B cell (primary cell): ENCODE measurements at regions not wholly inside any gene's neighbourhood (a gene's known extent, or its start where the extent isn't known, plus 50 kb on each side); places are given as distances from the start of the nearest gene placed in this dataset.

Experiments
- ATAC-seq: fragments of 200-7000 bp; cut with Tn5 transposase; one replicate; pipeline ENCODE4 v1.10.0; 2021; ENCODE audit warnings: low read depth, mild to moderate bottlenecking, moderate number of reproducible peaks, moderate library complexity
- CTCF ChIA-PET: fragments of 350-600 bp; sonication (Branson Sonifier 250); formaldehyde crosslinking; loops from one replicate; lab custom pipeline; 2021; ENCODE audit warnings: antibody characterized with exemption, inconsistent platforms; lab: Charles Lee
- POLR2A ChIA-PET: fragments of 350-600 bp; sonication (Branson Sonifier 250); formaldehyde crosslinking; loops from one replicate; lab custom pipeline; 2021; ENCODE audit warnings: antibody characterized with exemption; lab: Charles Lee
- DNase-seq: peaks from one replicate; pipeline ENCODE4 v3.0.0; 2013
- H2AFZ ChIP-seq: 2 replicates; pipeline ENCODE4 v1.6.1; 2012; ENCODE audit warnings: mild to moderate bottlenecking, low read depth, low read length; ENCODE audit not compliant: insufficient read depth, poor library complexity, severe bottlenecking
- H3K27ac ChIP-seq, 2 donors: 1 replicate in 1 of 2; 2 replicates in 1 of 2; pipeline ENCODE4 v1.5.1; 2012 to 2013; ENCODE audit warnings: low read length in 2 of 2, mild to moderate bottlenecking in 2 of 2, moderate library complexity in 1 of 2
- H3K27me3 ChIP-seq, 4 experiments: fragments of 200-600 bp in 1 of 4; sonication (generic) in 1 of 4; replicated peaks in 1 of 4; 1 replicate in 2 of 4; 2 replicates in 2 of 4; pipeline versions ENCODE4 v1.6.1 to v1.7.0; 2013 to 2016; ENCODE audit warnings: low read length in 3 of 4, mild to moderate bottlenecking in 2 of 4, mixed read lengths in 1 of 4, moderate library complexity in 1 of 4; ENCODE audit not compliant: insufficient read depth in 4 of 4, control insufficient read depth in 3 of 4; ENCODE audit errors: control extremely low read depth in 1 of 4
- H3K36me3 ChIP-seq, 2 experiments: replicated peaks in 1 of 2; 1 replicate in 1 of 2; 2 replicates in 1 of 2; pipeline versions ENCODE4 v1.6.1 to v1.7.1; 2013; ENCODE audit warnings: low read length in 1 of 2; ENCODE audit not compliant: insufficient read depth in 2 of 2, control insufficient read depth in 1 of 2; ENCODE audit errors: control extremely low read depth in 1 of 2, extremely low read depth in 1 of 2
- H3K4me1 ChIP-seq, 2 donors: fragments of 200-600 bp in 1 of 2; sonication (generic) in 1 of 2; 1 replicate in 1 of 2; 2 replicates in 1 of 2; pipeline versions ENCODE4 v1.5.1 to v1.6.1; 2013 to 2017; ENCODE audit warnings: low read length in 2 of 2; ENCODE audit not compliant: control insufficient read depth in 2 of 2, insufficient read depth in 2 of 2
- H3K4me2 ChIP-seq: replicated peaks from 2 replicates; pipeline ENCODE3; 2012; ENCODE audit warnings: mild to moderate bottlenecking, low read depth, low read length; ENCODE audit not compliant: poor library complexity, severe bottlenecking
- H3K4me3 ChIP-seq, 5 experiments: fragments of 200-600 bp in 1 of 5; sonication (generic) in 1 of 5; 1 replicate in 3 of 5; 2 replicates in 2 of 5; pipeline versions ENCODE4 v1.5.1 to v1.7.0; 2011 to 2016; ENCODE audit warnings: low read length in 4 of 5, mild to moderate bottlenecking in 4 of 5, low read depth in 2 of 5, control low read depth in 1 of 5, moderate library complexity in 1 of 5; ENCODE audit not compliant: insufficient read depth in 1 of 5; ENCODE audit errors: control extremely low read depth in 1 of 5, extremely low read depth in 1 of 5
- H3K79me2 ChIP-seq: fragments of 200-600 bp; sonication (generic); one replicate; pipeline ENCODE4 v1.6.0; 2016; ENCODE audit warnings: low read length; ENCODE audit not compliant: control insufficient read depth, insufficient read depth
- H3K9ac ChIP-seq: fragments of 200-600 bp; sonication (generic); 2 replicates; pipeline ENCODE4 v1.6.1; 2017; ENCODE audit warnings: mild to moderate bottlenecking, low read length, moderate library complexity
- H3K9me3 ChIP-seq, 3 donors: one replicate each; pipeline versions ENCODE4 v1.6.1 to v1.7.1; 2013; ENCODE audit warnings: low read length in 2 of 3; ENCODE audit not compliant: control insufficient read depth in 2 of 3, insufficient read depth in 1 of 3; ENCODE audit errors: control extremely low read depth in 1 of 3
- H4K20me1 ChIP-seq: 2 replicates; pipeline ENCODE4 v1.6.0; 2012; ENCODE audit warnings: mild to moderate bottlenecking, low read length; ENCODE audit not compliant: insufficient read depth, control insufficient read depth, poor library complexity, severe bottlenecking
- H3K27ac Mint-ChIP-seq: one replicate; pipeline ENCODE4 v1.8.0; 2021; ENCODE audit warnings: mixed read lengths
- H3K27me3 Mint-ChIP-seq: one replicate; pipeline ENCODE4 v1.8.0; 2021; ENCODE audit warnings: mixed read lengths
- H3K4me1 Mint-ChIP-seq: one replicate; pipeline ENCODE4 v1.8.0; 2021; ENCODE audit warnings: mixed read lengths
- H3K4me3 Mint-ChIP-seq: one replicate; pipeline ENCODE4 v1.8.0; 2021; ENCODE audit warnings: mixed read lengths
- H3K9me3 Mint-ChIP-seq: one replicate; pipeline ENCODE4 v1.8.0; 2022; ENCODE audit warnings: mixed read lengths; ENCODE audit not compliant: insufficient read depth
- EZH2 ChIP-seq: IDR thresholded peaks from 2 replicates; pipeline ENCODE4 v1.6.1; 2012; ENCODE audit warnings: borderline replicate concordance, low read depth, mild to moderate bottlenecking, moderate library complexity, low read length; ENCODE audit not compliant: insufficient read depth, poor library complexity, severe bottlenecking
- WGBS: methylation state at CpG from one replicate; pipeline ENCODE4 v1.1.5; 2013; ENCODE audit warnings: missing lambda C conversion rate; ENCODE audit not compliant: insufficient coverage; 5-methylcytosine and 5-hydroxymethylcytosine counted together
- intact Hi-C: fragments of 100-400 bp; cut with micrococcal nuclease; formaldehyde crosslinking; loops from one replicate; pipeline ENCODE4 v1.10.0; 2022
- TF ChIP-seq, protein P1 (sequence below): fragments of 200-600 bp; IDR thresholded peaks from one replicate; pipeline ENCODE4 v1.8.0; 2022; ENCODE audit warnings: antibody characterized with exemption, mild to moderate bottlenecking

DNA sequence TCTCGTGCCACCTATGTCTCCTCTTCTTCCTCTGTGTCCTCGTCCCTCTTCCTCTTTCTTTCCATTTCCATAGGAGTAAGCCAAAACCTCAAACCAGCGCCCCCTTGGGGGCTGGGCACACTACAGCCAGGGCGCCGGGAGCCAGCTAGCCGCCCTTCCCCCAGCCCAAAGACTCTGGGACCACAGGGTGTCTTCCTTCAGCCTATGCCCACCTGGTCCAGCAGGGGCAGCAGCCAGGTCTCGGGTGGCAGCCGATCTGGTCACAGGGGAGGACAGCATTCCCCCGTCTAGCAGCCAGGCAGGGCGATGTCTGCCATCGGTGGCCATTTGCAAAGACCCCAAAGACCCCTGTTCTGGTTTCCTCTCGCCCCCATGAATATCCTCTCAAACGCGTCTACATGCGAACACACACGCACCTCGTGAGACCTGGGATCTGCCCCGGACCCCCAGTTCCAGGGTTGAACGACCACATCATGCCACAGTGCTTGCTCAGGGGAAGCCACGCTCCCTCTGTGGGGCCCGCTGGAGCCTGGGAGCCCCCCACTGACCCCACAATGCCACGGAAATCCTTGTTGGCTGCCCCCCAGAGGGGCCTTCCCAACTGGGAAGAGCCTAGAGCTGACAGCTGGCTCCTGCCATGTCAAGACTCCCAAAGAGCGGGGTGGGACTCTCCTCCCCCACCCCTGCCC is 546.0 kb upstream of the CCDC179 start:
- no peaks in the 10 kb centered on the region for H4K20me1 ChIP-seq
- H3K4me3 ChIP-seq: no peak overlapping the region
- no peak overlapping the region for H2AFZ ChIP-seq
- Mint-ChIP-seq H3K9me3 (peaks cover 11% of the 10 kb centered on the region), H3K27me3 (no peaks in the 10 kb centered on the region), H3K4me3 (no peak overlapping the region), H3K27ac (no peak overlapping the region), H3K4me1 (no peaks in the 10 kb centered on the region)
- no peaks in the 10 kb centered on the region for H3K4me1 ChIP-seq
- H3K79me2 ChIP-seq: no peaks in the 10 kb centered on the region
- peaks cover 0 to 31% (median 0%) of the 10 kb centered on the region in 3 donors for H3K9me3 ChIP-seq
- 93% methylated on average over 21 of the region's 23 CpGs for WGBS
- H3K4me2 ChIP-seq: no peak overlapping the region
- intact Hi-C loops: no loop called here
- no peak for TF ChIP-seq EZH2
- TF ChIP-seq, protein P1, sequence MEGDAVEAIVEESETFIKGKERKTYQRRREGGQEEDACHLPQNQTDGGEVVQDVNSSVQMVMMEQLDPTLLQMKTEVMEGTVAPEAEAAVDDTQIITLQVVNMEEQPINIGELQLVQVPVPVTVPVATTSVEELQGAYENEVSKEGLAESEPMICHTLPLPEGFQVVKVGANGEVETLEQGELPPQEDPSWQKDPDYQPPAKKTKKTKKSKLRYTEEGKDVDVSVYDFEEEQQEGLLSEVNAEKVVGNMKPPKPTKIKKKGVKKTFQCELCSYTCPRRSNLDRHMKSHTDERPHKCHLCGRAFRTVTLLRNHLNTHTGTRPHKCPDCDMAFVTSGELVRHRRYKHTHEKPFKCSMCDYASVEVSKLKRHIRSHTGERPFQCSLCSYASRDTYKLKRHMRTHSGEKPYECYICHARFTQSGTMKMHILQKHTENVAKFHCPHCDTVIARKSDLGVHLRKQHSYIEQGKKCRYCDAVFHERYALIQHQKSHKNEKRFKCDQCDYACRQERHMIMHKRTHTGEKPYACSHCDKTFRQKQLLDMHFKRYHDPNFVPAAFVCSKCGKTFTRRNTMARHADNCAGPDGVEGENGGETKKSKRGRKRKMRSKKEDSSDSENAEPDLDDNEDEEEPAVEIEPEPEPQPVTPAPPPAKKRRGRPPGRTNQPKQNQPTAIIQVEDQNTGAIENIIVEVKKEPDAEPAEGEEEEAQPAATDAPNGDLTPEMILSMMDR: no peak
- no peak for ATAC-seq
- H3K36me3 ChIP-seq: no peaks in the 10 kb centered on the region
- POLR2A ChIA-PET: no interaction called here
- no peak overlapping the region for H3K27ac ChIP-seq
- CTCF ChIA-PET: no interaction called here
- DNase-seq: peak; percentile 1
- H3K27me3 ChIP-seq: no peaks in the 10 kb centered on the region
- no peak overlapping the region for H3K9ac ChIP-seq

DNA sequence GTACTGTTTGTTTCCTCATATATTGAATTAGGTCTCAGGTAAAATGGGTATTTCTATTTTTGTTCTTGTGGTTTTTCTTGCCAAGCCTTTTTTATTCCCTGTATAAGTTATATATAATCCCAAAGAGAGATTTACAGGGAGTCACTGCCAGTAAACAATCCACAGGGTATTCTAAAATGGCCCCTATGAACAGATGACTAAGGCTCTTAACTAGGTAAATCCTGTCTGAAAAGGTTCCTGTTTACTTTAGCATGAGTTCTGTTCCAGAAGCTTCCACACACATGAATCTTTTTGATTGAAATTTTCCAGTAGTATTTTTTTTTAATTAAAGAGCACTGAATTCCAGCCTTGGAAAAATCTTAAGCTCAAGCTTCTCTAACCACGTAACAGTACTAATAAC is 552.8 kb upstream of the CCDC179 start:
- Histone ChIP-seq H3K79me2 (no peaks in the 10 kb centered on the region), H3K4me2 (no peak overlapping the region), H3K4me3 (no peak overlapping the region), H2AFZ (no peak overlapping the region), H4K20me1 (no peaks in the 10 kb centered on the region), H3K4me1 (no peaks in the 10 kb centered on the region), H3K9ac (no peak overlapping the region), H3K27ac (no peak overlapping the region), H3K36me3 (no peaks in the 10 kb centered on the region), H3K27me3 (no peaks in the 10 kb centered on the region), H3K9me3 (no peaks in the 10 kb centered on the region)
- H3K4me1 Mint-ChIP-seq: no peaks in the 10 kb centered on the region
- ChIA-PET POLR2A (no interaction called here), CTCF (no interaction called here)
- no CpG with 5 or more reads among the region's 1 CpG for WGBS
- no peak for TF ChIP-seq EZH2
- TF ChIP-seq, protein P1: no peak
- intact Hi-C loops: no loop called here
- no peak overlapping the region for H3K27ac Mint-ChIP-seq
- H3K4me3 Mint-ChIP-seq: no peak overlapping the region
- DNase-seq: no peak
- peaks cover 7% of the 10 kb centered on the region for H3K9me3 Mint-ChIP-seq
- no peaks in the 10 kb centered on the region for H3K27me3 Mint-ChIP-seq
- no peak for ATAC-seq
